Spleen (tissue), 11 donors: ENCODE measurements at regions not wholly inside any gene's neighbourhood (a gene's known extent, or its start where the extent isn't known, plus 50 kb on each side); places are given as distances from the start of the nearest gene placed in this dataset.

Experiments
- DNase-seq: peaks from one replicate; pipeline ENCODE4 v3.0.0-alpha.2; 2020
- H3K27ac ChIP-seq, 8 donors: fragments of 200-600 bp; sonication (generic) in 7 of 8; 1 replicate in 4 of 8; 2 replicates in 4 of 8; pipeline versions ENCODE4 v1.5.0 to v1.8.0; 2016 to 2021; ENCODE audit warnings: inconsistent platforms in 4 of 8, mild to moderate bottlenecking in 4 of 8, moderate library complexity in 1 of 8
- H3K27me3 ChIP-seq, 7 donors: fragments of 200-600 bp; sonication (generic) in 6 of 7; replicated peaks in 1 of 7; 1 replicate in 4 of 7; 2 replicates in 3 of 7; pipeline versions ENCODE4 v1.5.0 to v1.8.0; 2016 to 2021; ENCODE audit warnings: inconsistent platforms in 3 of 7, mild to moderate bottlenecking in 1 of 7
- H3K36me3 ChIP-seq, 6 donors: fragments of 200-600 bp; sonication (generic) in 5 of 6; 1 replicate in 4 of 6; 2 replicates in 2 of 6; pipeline versions ENCODE4 v1.5.0 to v1.8.0; 2016 to 2021; ENCODE audit warnings: inconsistent platforms in 2 of 6
- H3K4me1 ChIP-seq, 6 donors: fragments of 200-600 bp; sonication (generic) in 5 of 6; 1 replicate in 3 of 6; 2 replicates in 3 of 6; pipeline versions ENCODE4 v1.5.0 to v1.8.0; 2016 to 2021; ENCODE audit warnings: inconsistent platforms in 3 of 6
- H3K4me3 ChIP-seq, 8 donors: fragments of 200-600 bp; sonication (generic) in 7 of 8; 1 replicate in 4 of 8; 2 replicates in 4 of 8; pipeline versions ENCODE4 v1.5.0 to v1.8.0; 2016 to 2021; ENCODE audit warnings: inconsistent platforms in 4 of 8, mild to moderate bottlenecking in 4 of 8, moderate library complexity in 2 of 8
- H3K9me3 ChIP-seq, 8 donors: fragments of 200-600 bp; sonication (generic) in 7 of 8; 1 replicate in 4 of 8; 2 replicates in 4 of 8; pipeline versions ENCODE4 v1.5.0 to v1.8.0; 2016 to 2021; ENCODE audit warnings: inconsistent platforms in 4 of 8
- POLR2A ChIP-seq, 3 donors: fragments of 450-650 bp; IDR thresholded peaks; one replicate each; pipeline ENCODE4 v1.5.1; 2017; ENCODE audit warnings: antibody characterized with exemption in 3 of 3, mild to moderate bottlenecking in 1 of 3
- POLR2AphosphoS5 ChIP-seq, 3 donors: sonication (generic); formaldehyde crosslinking; IDR thresholded peaks; one replicate each; pipeline ENCODE4 v1.5.1; 2017; ENCODE audit warnings: antibody characterized with exemption in 3 of 3
- WGBS, 5 donors: extraction: QIAGEN DNeasy Blood & Tissue Kit in 3 of 5; methylation state at CpG; one replicate each; pipeline versions ENCODE4 v1.1.5 to v1.1.7; 2013 to 2018; 5-methylcytosine and 5-hydroxymethylcytosine counted together
- intact Hi-C: fragments of 100-400 bp; cut with DNase I; formaldehyde crosslinking; loops from one replicate; pipeline ENCODE4 v1.15.0; 2023; ENCODE audit warnings: low total_unique reads
- TF ChIP-seq, protein P1 (sequence below), 11 experiments: fragments of 200-600 bp in 7 of 11; fragments of 450-650 bp in 4 of 11; sonication (generic) in 4 of 11; IDR thresholded peaks in 8 of 11; conservative IDR thresholded peaks in 3 of 11; 1 replicate in 7 of 11; 2 replicates in 4 of 11; pipeline versions ENCODE4 v1.4.0 to v1.8.0; 2016 to 2021; ENCODE audit warnings: antibody characterized with exemption in 11 of 11, inconsistent platforms in 4 of 11, mild to moderate bottlenecking in 1 of 11
- donor health status: healthy with polysubstance abuse.
- donor health status: DM: no; HTN: no; CAD: no; lungs with moderate emphysema.
- donor health status: DM: no; HTN: no; CAD: no.
- donor health status: Bipolar disorder and iron deficiency.
- donor health status: healthy.
- donor health status: DM: no; HTN: no; CAD: no.
- donor health status: DM: yes; HTN: yes; CAD: no.

DNA sequence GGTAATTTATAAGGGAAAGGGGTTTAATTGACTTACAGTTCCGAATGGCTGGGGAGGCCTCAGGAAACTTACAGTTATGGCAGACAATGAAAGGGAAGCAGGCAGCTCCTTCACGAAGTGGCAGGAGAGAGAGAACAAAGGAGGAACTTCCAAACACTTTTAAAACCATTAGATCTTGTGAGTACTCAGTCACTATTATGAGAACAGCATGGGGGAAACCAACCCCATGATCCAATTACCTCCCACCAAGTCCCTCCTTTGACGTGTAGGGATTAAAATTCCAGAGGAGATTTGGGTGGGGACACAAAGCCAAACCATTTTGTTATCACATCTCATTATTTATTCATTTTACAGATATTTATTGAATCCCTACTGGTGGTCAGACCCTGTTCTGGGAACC is 822.8 kb downstream of the GALC start:
- 23 to 30% (median 28%) methylated on average over 3 of the region's 3 CpGs for WGBS, 5 donors
- intact Hi-C loops = no loop called here
- TF ChIP-seq, protein P1, sequence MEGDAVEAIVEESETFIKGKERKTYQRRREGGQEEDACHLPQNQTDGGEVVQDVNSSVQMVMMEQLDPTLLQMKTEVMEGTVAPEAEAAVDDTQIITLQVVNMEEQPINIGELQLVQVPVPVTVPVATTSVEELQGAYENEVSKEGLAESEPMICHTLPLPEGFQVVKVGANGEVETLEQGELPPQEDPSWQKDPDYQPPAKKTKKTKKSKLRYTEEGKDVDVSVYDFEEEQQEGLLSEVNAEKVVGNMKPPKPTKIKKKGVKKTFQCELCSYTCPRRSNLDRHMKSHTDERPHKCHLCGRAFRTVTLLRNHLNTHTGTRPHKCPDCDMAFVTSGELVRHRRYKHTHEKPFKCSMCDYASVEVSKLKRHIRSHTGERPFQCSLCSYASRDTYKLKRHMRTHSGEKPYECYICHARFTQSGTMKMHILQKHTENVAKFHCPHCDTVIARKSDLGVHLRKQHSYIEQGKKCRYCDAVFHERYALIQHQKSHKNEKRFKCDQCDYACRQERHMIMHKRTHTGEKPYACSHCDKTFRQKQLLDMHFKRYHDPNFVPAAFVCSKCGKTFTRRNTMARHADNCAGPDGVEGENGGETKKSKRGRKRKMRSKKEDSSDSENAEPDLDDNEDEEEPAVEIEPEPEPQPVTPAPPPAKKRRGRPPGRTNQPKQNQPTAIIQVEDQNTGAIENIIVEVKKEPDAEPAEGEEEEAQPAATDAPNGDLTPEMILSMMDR (IDR thresholded peaks at IDR 0.05 in 8 of 11, conservative IDR thresholded peaks at IDR 0.05 in 3 of 11) = no peak
- TF ChIP-seq POLR2AphosphoS5 (IDR thresholded peaks at IDR 0.05) = no peak
- no peak for TF ChIP-seq POLR2A (IDR thresholded peaks at IDR 0.05)
- peaks cover 0 to 10% (median 4%) of the 10 kb centered on the region in 8 donors for H3K9me3 ChIP-seq
- DNase-seq = no peak
- no peaks in the 10 kb centered on the region for H3K27me3 ChIP-seq
- H3K27ac ChIP-seq = peak overlapping the region in 1 of 8 donors; percentile 15
- no peak overlapping the region for H3K4me3 ChIP-seq
- no peaks in the 10 kb centered on the region for H3K4me1 ChIP-seq
- H3K36me3 ChIP-seq = no peaks in the 10 kb centered on the region

DNA sequence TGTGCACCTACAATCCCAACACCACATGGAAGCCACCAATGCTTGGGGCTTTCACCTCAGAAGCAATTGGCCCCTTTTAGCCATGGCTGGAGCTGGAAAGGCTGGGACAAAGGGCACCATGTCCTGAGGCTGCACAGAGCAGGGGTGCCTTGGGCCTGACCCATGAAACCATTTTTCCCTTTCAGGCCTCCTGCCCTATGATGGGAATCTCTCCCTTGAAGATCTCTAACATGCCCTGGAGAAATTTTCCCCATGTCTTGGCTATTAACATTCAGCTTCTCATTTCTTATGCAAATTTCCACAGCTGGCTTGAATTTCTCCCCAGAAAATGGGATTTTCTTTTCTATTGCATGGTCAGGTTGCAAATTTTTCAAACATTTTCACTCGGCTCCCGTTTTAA is 823.6 kb downstream of the GALC start:
- TF ChIP-seq POLR2AphosphoS5 (IDR thresholded peaks at IDR 0.05) (no peak), POLR2A (IDR thresholded peaks at IDR 0.05) (no peak)
- TF ChIP-seq, protein P1 (IDR thresholded peaks at IDR 0.05 in 8 of 11, conservative IDR thresholded peaks at IDR 0.05 in 3 of 11) = no peak
- 85 to 97% (median 85%) methylated on average over 2 of the region's 2 CpGs for WGBS, 5 donors
- Histone ChIP-seq H3K27ac (no peak overlapping the region), H3K4me1 (no peaks in the 10 kb centered on the region), H3K36me3 (no peaks in the 10 kb centered on the region), H3K4me3 (no peak overlapping the region), H3K27me3 (no peaks in the 10 kb centered on the region), H3K9me3 (peaks cover 0 to 10% (median 4%) of the 10 kb centered on the region in 8 donors)
- intact Hi-C loops = no loop called here
- no peak for DNase-seq

DNA sequence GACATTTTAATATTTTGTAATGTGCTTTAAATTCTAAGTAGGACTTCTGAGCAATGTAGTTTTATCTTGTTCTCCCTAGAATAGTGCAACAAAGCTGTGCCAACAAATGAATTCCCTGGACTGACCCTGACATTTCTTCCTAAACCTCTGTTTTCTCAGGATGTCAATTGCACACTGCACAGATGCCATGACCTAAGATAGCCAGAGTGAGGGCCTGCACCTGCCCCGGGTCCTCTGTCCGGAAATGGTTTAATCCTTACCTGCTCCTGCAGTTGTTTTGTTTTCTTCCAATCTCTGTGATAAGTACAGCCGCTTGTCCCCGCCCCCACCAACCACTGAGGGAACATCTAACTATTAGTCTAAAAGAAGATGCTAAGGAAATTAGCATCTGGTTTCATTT is 831.5 kb downstream of the GALC start:
- H3K27ac ChIP-seq = no peak overlapping the region
- H3K4me3 ChIP-seq = no peak overlapping the region
- WGBS, 5 donors = 52 to 77% (median 56%) methylated on average over 4 of the region's 4 CpGs
- no peaks in the 10 kb centered on the region for H3K27me3 ChIP-seq
- peaks cover 0 to 11% (median 0%) of the 10 kb centered on the region in 8 donors for H3K9me3 ChIP-seq
- no peaks in the 10 kb centered on the region for H3K36me3 ChIP-seq
- no peak for TF ChIP-seq POLR2A (IDR thresholded peaks at IDR 0.05)
- H3K4me1 ChIP-seq = peaks cover 0 to 9% (median 0%) of the 10 kb centered on the region in 6 donors
- no peak for DNase-seq
- intact Hi-C loops = no loop called here

DNA sequence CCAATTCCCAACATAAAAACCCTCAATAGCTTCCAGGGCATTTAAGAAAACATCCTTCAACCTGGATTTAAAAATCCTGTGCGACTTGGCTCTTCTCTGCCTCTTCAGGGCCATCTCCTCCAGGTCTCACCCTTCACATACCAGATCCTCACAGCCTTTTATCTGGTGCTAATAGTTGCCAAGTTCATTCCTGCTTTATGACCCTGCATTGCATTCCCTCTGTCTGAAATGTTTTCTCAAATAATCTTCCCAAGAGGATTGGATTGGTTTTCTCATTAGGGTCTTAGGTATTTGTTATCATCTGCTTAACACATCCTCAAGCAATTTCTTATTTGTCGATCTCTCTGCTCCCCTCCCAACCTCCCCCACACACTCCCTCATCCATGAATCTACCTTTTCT is 832.0 kb downstream of the GALC start:
- Histone ChIP-seq H3K4me3 (no peak overlapping the region), H3K27me3 (no peaks in the 10 kb centered on the region), H3K36me3 (no peaks in the 10 kb centered on the region), H3K27ac (no peak overlapping the region), H3K9me3 (peaks cover 0 to 11% (median 0%) of the 10 kb centered on the region in 8 donors), H3K4me1 (peaks cover 0 to 9% (median 0%) of the 10 kb centered on the region in 6 donors)
- 20 to 63% (median 27%) methylated on average over 2 of the region's 2 CpGs for WGBS, 5 donors
- TF ChIP-seq, protein P1 (IDR thresholded peaks at IDR 0.05 in 8 of 11, conservative IDR thresholded peaks at IDR 0.05 in 3 of 11) = no peak
- TF ChIP-seq POLR2A (IDR thresholded peaks at IDR 0.05) = no peak
- TF ChIP-seq POLR2AphosphoS5 (IDR thresholded peaks at IDR 0.05) = no peak
- intact Hi-C loops = no loop called here
- DNase-seq = no peak

DNA sequence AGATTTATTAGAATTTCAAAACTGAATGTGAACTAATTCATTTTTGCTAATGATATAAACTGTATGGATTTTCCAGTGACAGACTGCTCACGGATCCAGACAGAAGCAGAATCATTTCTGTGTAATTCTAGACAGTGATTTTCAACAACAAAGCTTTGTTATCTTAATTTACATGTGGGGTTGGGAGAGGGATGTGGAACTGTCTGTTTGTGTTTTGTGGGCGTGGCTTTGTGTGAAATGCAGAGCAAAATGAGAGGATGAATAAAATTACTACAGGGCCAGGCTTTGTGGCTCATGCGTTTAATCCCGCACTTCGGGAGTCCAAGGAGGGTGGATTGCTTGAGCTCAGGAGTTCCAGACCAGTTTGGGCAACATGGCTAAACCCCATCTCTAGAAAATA is 834.7 kb downstream of the GALC start:
- no peak for DNase-seq
- H3K9me3 ChIP-seq = peaks cover 0 to 8% (median 0%) of the 10 kb centered on the region in 8 donors
- H3K4me1 ChIP-seq = peaks cover 0 to 9% (median 0%) of the 10 kb centered on the region in 6 donors
- H3K27me3 ChIP-seq = no peaks in the 10 kb centered on the region
- intact Hi-C loops = no loop called here
- TF ChIP-seq POLR2A (IDR thresholded peaks at IDR 0.05) = no peak
- TF ChIP-seq POLR2AphosphoS5 (IDR thresholded peaks at IDR 0.05) = no peak
- TF ChIP-seq, protein P1 (IDR thresholded peaks at IDR 0.05 in 8 of 11, conservative IDR thresholded peaks at IDR 0.05 in 3 of 11) = no peak
- no peaks in the 10 kb centered on the region for H3K36me3 ChIP-seq
- 64 to 80% (median 74%) methylated on average over 5 of the region's 5 CpGs for WGBS, 5 donors
- H3K27ac ChIP-seq = no peak overlapping the region
- no peak overlapping the region for H3K4me3 ChIP-seq
